ENCODE measurements at regions not wholly inside any gene's neighbourhood (a gene's known extent, or its start where the extent isn't known, plus 50 kb on each side); places are given as distances from the start of the nearest gene placed in this dataset.

DNA sequence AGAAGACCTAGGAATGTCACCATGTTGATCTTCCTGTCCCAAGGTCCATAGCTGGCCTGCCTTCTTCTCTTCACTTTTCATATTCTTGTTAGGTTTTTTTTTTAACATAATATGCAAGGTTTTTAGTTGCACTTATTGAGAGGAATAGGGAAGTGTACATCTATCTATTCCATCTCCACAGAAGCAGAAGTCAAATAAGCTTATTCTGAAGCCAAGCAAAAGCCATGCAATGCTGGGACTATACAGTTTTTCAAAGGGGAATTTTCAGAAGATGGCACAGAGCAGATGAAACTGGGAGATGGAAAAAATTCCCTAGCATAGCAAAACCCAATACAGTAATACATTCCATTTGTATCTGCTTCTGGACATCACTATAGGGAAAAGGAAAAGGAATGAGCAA is 447.6 kb downstream of the GADD45G start:
- ChIA-PET CTCF (interaction anchor here (0.6 to 2.0 kb wide), 11 partner anchors 9 to 496 kb away, joined by 3 to 10 read pairs (median 4); no protein-coding TSS in a partner anchor), POLR2A (no interaction called here)

DNA sequence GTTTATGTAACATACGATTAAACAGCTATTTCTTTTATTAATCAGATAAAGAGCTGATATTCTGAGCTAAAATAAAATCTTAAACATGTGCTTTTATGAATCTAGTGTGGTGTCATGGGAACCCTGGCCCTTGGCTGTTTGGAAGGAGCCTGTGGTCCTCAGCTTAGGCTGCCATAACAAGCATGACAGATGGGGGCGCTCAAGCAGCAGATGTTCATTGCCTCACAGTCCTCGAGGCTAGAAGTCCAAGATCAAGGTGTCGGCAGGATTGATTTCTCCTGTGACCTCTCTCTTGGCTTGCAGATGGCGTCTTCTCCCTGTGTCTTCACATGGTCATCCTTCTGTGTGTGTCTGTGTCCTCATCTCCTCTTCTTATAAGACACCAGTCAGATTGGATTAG is 448.2 kb downstream of the GADD45G start:
- H3K36me3 ChIP-seq (ENCODE audit: control insufficient read depth in 2 of 2, insufficient read depth in 1 of 2, low read length in 2 of 2) = no peaks in the 10 kb centered on the region
- H3K4me1 ChIP-seq (ENCODE audit: control insufficient read depth, insufficient read depth, low read length) = no peaks in the 10 kb centered on the region
- ChIA-PET POLR2A (no interaction called here), CTCF (interaction anchor here (0.6 to 2.0 kb wide), 11 partner anchors 9 to 496 kb away, joined by 3 to 10 read pairs (median 4); no protein-coding TSS in a partner anchor)
- no peak overlapping the region for H3K27ac ChIP-seq (ENCODE audit: extremely low read depth, low read depth, low read length)
- no peak overlapping the region for H3K4me3 ChIP-seq (ENCODE audit: low read depth, low read length)
- TF ChIP-seq ZBTB17 (tag by site-specific recombination; IDR thresholded peaks at IDR 0.05) = no peak
- TF ChIP-seq ZNF132 (tag by site-specific recombination; IDR thresholded peaks at IDR 0.05; ENCODE audit: borderline replicate concordance) = no peak
- no peak for TF ChIP-seq ZNF202 (tag by site-specific recombination; IDR thresholded peaks at IDR 0.05; ENCODE audit: borderline replicate concordance)
- TF ChIP-seq ZNF548 (tag by site-specific recombination; IDR thresholded peaks at IDR 0.05) = peak; percentile 88
- TF ChIP-seq ZNF670 (tag by site-specific recombination; IDR thresholded peaks at IDR 0.05; ENCODE audit: low read depth) = no peak
- no peak for TF ChIP-seq ZSCAN16 (tag by site-specific recombination; IDR thresholded peaks at IDR 0.05)
- peak; percentile 28 for TF ChIP-seq SETDB1 (IDR thresholded peaks at IDR 0.05; ENCODE audit: insufficient read length, low read length)
- TF ChIP-seq ZNF76 (tag by site-specific recombination; IDR thresholded peaks at IDR 0.05; ENCODE audit: borderline replicate concordance, low read depth) = no peak
- no peak for TF ChIP-seq ZNF776 (tag by site-specific recombination; IDR thresholded peaks at IDR 0.05; ENCODE audit: borderline replicate concordance)
- TF ChIP-seq ZNF549 (tag by site-specific recombination; IDR thresholded peaks at IDR 0.05) = no peak
- TF ChIP-seq, protein P1, sequence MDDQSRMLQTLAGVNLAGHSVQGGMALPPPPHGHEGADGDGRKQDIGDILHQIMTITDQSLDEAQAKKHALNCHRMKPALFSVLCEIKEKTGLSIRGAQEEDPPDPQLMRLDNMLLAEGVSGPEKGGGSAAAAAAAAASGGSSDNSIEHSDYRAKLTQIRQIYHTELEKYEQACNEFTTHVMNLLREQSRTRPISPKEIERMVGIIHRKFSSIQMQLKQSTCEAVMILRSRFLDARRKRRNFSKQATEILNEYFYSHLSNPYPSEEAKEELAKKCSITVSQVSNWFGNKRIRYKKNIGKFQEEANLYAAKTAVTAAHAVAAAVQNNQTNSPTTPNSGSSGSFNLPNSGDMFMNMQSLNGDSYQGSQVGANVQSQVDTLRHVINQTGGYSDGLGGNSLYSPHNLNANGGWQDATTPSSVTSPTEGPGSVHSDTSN (CRISPR knock-in tag; IDR thresholded peaks at IDR 0.05) = no peak
- no peaks in the 10 kb centered on the region for H3K9me3 ChIP-seq (ENCODE audit: control insufficient read depth, insufficient read depth, low read depth, low read length)

More for the DNA sequence above, 447.6 kb downstream of the GADD45G start:
- H3K4me1 ChIP-seq (ENCODE audit: control insufficient read depth, insufficient read depth, low read length) = no peaks in the 10 kb centered on the region
- H3K36me3 ChIP-seq (ENCODE audit: control insufficient read depth in 2 of 2, insufficient read depth in 1 of 2, low read length in 2 of 2) = no peaks in the 10 kb centered on the region
- no peak overlapping the region for H3K27ac ChIP-seq (ENCODE audit: extremely low read depth, low read depth, low read length)
- no peak for TF ChIP-seq ZNF664 (tag by site-specific recombination; IDR thresholded peaks at IDR 0.05)
- TF ChIP-seq, protein P2, sequence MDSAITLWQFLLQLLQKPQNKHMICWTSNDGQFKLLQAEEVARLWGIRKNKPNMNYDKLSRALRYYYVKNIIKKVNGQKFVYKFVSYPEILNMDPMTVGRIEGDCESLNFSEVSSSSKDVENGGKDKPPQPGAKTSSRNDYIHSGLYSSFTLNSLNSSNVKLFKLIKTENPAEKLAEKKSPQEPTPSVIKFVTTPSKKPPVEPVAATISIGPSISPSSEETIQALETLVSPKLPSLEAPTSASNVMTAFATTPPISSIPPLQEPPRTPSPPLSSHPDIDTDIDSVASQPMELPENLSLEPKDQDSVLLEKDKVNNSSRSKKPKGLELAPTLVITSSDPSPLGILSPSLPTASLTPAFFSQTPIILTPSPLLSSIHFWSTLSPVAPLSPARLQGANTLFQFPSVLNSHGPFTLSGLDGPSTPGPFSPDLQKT (IDR thresholded peaks at IDR 0.05; ENCODE audit: borderline replicate concordance, low read depth, low read length) = no peak
- TF ChIP-seq ZNF292 (tag by site-specific recombination; IDR thresholded peaks at IDR 0.05; ENCODE audit: borderline replicate concordance, low read depth) = no peak
- no peak for TF ChIP-seq IKZF3 (tag by site-specific recombination; IDR thresholded peaks at IDR 0.05)
- TF ChIP-seq, protein P3, sequence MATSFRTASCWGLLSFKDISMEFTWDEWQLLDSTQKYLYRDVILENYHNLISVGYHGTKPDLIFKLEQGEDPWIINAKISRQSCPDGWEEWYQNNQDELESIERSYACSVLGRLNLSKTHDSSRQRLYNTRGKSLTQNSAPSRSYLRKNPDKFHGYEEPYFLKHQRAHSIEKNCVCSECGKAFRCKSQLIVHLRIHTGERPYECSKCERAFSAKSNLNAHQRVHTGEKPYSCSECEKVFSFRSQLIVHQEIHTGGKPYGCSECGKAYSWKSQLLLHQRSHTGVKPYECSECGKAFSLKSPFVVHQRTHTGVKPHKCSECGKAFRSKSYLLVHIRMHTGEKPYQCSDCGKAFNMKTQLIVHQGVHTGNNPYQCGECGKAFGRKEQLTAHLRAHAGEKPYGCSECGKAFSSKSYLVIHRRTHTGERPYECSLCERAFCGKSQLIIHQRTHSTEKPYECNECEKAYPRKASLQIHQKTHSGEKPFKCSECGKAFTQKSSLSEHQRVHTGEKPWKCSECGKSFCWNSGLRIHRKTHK (tag by site-specific recombination; IDR thresholded peaks at IDR 0.05) = no peak
- TF ChIP-seq BCL11B (tag by site-specific recombination; IDR thresholded peaks at IDR 0.05; ENCODE audit: low read depth) = no peak
- TF ChIP-seq KLF8 (tag by site-specific recombination; IDR thresholded peaks at IDR 0.05) = no peak
- no peak for TF ChIP-seq ZNF433 (tag by site-specific recombination; IDR thresholded peaks at IDR 0.05; ENCODE audit: low read depth)
- TF ChIP-seq ZNF169 (tag by site-specific recombination; IDR thresholded peaks at IDR 0.05) = no peak
- no peak for TF ChIP-seq ZNF558 (tag by site-specific recombination; IDR thresholded peaks at IDR 0.05)
- no peak for TF ChIP-seq GLIS2 (tag by site-specific recombination; IDR thresholded peaks at IDR 0.05)
- TF ChIP-seq SCRT2 (tag by site-specific recombination; IDR thresholded peaks at IDR 0.05) = no peak
- TF ChIP-seq, protein P4, sequence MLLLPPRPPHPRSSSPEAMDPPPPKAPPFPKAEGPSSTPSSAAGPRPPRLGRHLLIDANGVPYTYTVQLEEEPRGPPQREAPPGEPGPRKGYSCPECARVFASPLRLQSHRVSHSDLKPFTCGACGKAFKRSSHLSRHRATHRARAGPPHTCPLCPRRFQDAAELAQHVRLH (tag by site-specific recombination; IDR thresholded peaks at IDR 0.05) = no peak
- no peaks in the 10 kb centered on the region for H3K9me3 ChIP-seq (ENCODE audit: control insufficient read depth, insufficient read depth, low read depth, low read length)
- H3K4me3 ChIP-seq (ENCODE audit: low read depth, low read length) = no peak overlapping the region
